Activated CD4-positive, CD25-positive, alpha-beta regulatory T cell treated with anti-CD3 and anti-CD28 coated beads, Interleukin-2, amount 50 U/mL, for 16 hours (primary cell): ENCODE measurements at regions not wholly inside any gene's neighbourhood (a gene's known extent, or its start where the extent isn't known, plus 50 kb on each side); places are given as distances from the start of the nearest gene placed in this dataset.
A peak's percentile ranks its signal among the peaks of the same experiment; 100 is the strongest.
"Not testable (repeated sequence)": the region's sequence is repeated elsewhere in the genome, so short reads cannot be mapped to it uniquely, and the experiment has no call there.

Experiments used
- DNase-seq: peaks from one replicate; pipeline ENCODE4 v3.0.0-alpha.2; 2020; ENCODE audit warnings: low read depth, low spot score

- DNase-seq: no peak
Observed at GRCh38 chr14:106380740-106381139, 854.4 kb downstream of the TMEM121 start.

GRCh38 chr14:106389186-106389585 lies 862.8 kb downstream of the TMEM121 start:
- DNase-seq: not testable (repeated sequence)

GRCh38 chr14:106390401-106390800 lies 864.0 kb downstream of the TMEM121 start:
- no peak for DNase-seq

GRCh38 chr14:106390947-106391346 lies 864.6 kb downstream of the TMEM121 start:
- DNase-seq: no peak

- no peak for DNase-seq
Observed at GRCh38 chr14:106393742-106394141, 867.4 kb downstream of the TMEM121 start.

GRCh38 chr14:106395456-106396050 lies 869.2 kb downstream of the TMEM121 start:
- DNase-seq: no peak

- no peak for DNase-seq
Observed at GRCh38 chr14:106396999-106397398, 870.6 kb downstream of the TMEM121 start.

GRCh38 chr14:106398931-106399331 lies 872.5 kb downstream of the TMEM121 start:
- DNase-seq: not testable (repeated sequence)

- DNase-seq: not testable (repeated sequence)
Observed at GRCh38 chr14:106401316-106401715, 874.9 kb downstream of the TMEM121 start.

GRCh38 chr14:106410229-106410628 lies 883.8 kb downstream of the TMEM121 start:
- not testable (repeated sequence) for DNase-seq

- no peak for DNase-seq
Observed at GRCh38 chr14:106414464-106414863, 888.1 kb downstream of the TMEM121 start.

- peak; percentile 82 for DNase-seq
Observed at GRCh38 chr14:106417224-106418049, 891.1 kb downstream of the TMEM121 start.

GRCh38 chr14:106419376-106419965 lies 893.1 kb downstream of the TMEM121 start:
- DNase-seq: no peak

GRCh38 chr14:106421431-106422033 lies 895.1 kb downstream of the TMEM121 start:
- peak; percentile 38 for DNase-seq

- DNase-seq: no peak
Observed at GRCh38 chr14:106422066-106422465, 895.7 kb downstream of the TMEM121 start.

- not testable (repeated sequence) for DNase-seq
Observed at GRCh38 chr14:106425150-106425549, 898.8 kb downstream of the TMEM121 start.

- peak; percentile 65 for DNase-seq
Observed at GRCh38 chr14:106436310-106436905, 910.0 kb downstream of the TMEM121 start.

- DNase-seq: peak; percentile 6
Observed at GRCh38 chr14:106442857-106443256, 916.5 kb downstream of the TMEM121 start.

GRCh38 chr14:106455026-106455425 lies 928.6 kb downstream of the TMEM121 start:
- DNase-seq: no peak

GRCh38 chr14:106459971-106460730 lies 933.8 kb downstream of the TMEM121 start:
- peak; percentile 42 for DNase-seq

- no peak for DNase-seq
Observed at GRCh38 chr14:106460916-106461315, 934.5 kb downstream of the TMEM121 start.
